AG10803 (cell line): ENCODE measurements at regions not wholly inside any gene's neighbourhood (a gene's known extent, or its start where the extent isn't known, plus 50 kb on each side); places are given as distances from the start of the nearest gene placed in this dataset.

Source experiments
- DNase-seq: peaks from one replicate; pipeline ENCODE4 v3.0.0; 2010; ENCODE audit warnings: low read depth
- H3K4me3 ChIP-seq: 2 replicates; pipeline ENCODE4 v1.5.1; 2011; ENCODE audit warnings: mild to moderate bottlenecking, low read length, control low read depth
- CTCF ChIP-seq: conservative IDR thresholded peaks from 2 replicates; pipeline ENCODE4 v1.5.1; 2011; ENCODE audit warnings: mild to moderate bottlenecking, low read length, control low read depth, inconsistent platforms

- H3K4me3 ChIP-seq, result no peak overlapping the region
- no peak for DNase-seq
- no peak for TF ChIP-seq CTCF
These were observed 336.4 kb upstream of the MPDZ start for GRCh38 chr9:13615660-13616490.

GRCh38 chr9:13614060-13614459 lies 334.6 kb upstream of the MPDZ start:
- TF ChIP-seq CTCF, result no peak
- H3K4me3 ChIP-seq, result no peak overlapping the region
- no peak for DNase-seq

- no peak for DNase-seq
- H3K4me3 ChIP-seq, result no peak overlapping the region
- TF ChIP-seq CTCF, result no peak
These were observed 333.8 kb upstream of the MPDZ start for GRCh38 chr9:13613296-13613695.

- DNase-seq, result no peak
- H3K4me3 ChIP-seq, result no peak overlapping the region
- no peak for TF ChIP-seq CTCF
These were observed 329.0 kb upstream of the MPDZ start for GRCh38 chr9:13608451-13608850.

GRCh38 chr9:13607481-13608441 lies 328.3 kb upstream of the MPDZ start:
- no peak for TF ChIP-seq CTCF
- H3K4me3 ChIP-seq, result no peak overlapping the region
- DNase-seq, result no peak

- no peak for DNase-seq
- H3K4me3 ChIP-seq, result no peak overlapping the region
- no peak for TF ChIP-seq CTCF
These were observed 327.1 kb upstream of the MPDZ start for GRCh38 chr9:13606586-13606985.
